Ureter (tissue), 1 donor: ENCODE measurements at regions not wholly inside any gene's neighbourhood (a gene's known extent, or its start where the extent isn't known, plus 50 kb on each side); places are given as distances from the start of the nearest gene placed in this dataset.
"Not testable (repeated sequence)": the region's sequence is repeated elsewhere in the genome, so short reads cannot be mapped to it uniquely, and the experiment has no call there.

Experiments
- DNase-seq: peaks from one replicate; pipeline ENCODE4 v3.0.0-alpha.2; 2020; ENCODE audit warnings: low spot score
- donor health status: DM: yes; HTN: yes; CAD: no.

DNA sequence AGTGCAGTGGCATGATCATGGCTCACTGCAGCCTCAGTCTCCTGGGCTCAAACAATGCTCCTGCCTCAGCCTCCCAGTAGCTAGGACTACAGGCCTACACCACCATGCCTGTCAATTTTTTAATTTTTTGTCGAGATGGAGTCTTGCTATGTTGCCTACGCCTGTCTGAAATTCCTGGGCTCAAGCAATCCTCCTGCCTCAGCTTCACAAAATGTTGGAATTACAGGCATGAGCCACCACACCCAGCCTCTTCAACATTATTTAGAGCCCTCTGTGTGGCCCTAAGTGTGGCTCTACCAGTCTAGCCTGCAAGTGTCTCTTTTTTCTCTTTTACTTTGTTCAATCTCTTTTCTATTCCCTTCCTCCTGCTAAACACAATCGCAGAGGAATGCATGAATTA, 154.4 kb upstream of the EPB41L4A start:
- DNase-seq: no peak

- no peak for DNase-seq
Measured at GRCh38 chr5:112574536-112574935, 155.5 kb upstream of the EPB41L4A start.

- no peak for DNase-seq
Measured at GRCh38 chr5:112576298-112576925, 157.3 kb upstream of the EPB41L4A start.

- DNase-seq: no peak
Measured at GRCh38 chr5:112579599-112580170, 158.0 kb upstream of the APC start.

DNA sequence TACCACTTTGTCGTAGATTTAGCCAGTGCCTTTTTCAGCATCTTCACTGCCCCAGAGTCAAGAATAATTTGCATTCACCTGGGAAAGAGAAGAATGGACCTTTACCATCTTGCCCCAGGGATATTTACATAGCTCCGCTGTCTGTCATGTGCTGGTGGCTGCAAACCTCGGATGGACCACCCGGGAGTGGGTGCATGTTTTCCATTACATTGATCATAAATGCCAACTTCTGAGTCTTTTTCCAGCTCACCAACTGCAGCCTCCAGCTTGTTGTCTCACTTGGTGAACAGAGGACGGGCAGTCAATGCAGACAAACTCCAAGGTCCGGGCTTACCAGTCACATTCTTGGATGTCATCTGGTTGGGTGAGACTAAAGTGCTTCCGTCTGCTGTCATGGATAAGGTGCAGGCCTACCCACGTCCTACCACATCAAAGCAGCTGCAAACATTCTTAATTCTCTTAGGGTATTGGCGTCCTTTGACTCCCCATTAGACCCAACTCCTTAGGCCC, 155.8 kb upstream of the APC start:
- DNase-seq: no peak

DNA sequence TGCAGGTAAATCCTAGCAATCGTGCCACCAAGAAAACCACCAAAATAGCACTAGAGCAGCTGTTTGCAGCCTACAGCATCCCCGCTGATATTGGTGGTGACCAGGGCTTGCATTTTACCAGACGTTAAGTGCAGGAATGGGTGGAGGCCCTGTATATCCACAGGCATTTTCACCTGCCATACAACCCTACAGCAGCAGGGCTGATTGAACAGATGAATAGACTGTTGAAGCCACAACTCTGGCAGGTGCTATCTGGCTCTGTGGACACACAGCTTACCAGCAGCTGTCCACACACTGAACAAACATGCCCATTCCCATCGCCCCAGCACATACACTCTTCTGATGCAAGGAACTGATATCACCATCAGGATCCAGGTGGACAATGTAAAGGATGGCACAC, 154.5 kb upstream of the APC start:
- DNase-seq: no peak

- no peak for DNase-seq
Measured at GRCh38 chr5:112584781-112585180, 152.9 kb upstream of the APC start.

- DNase-seq: no peak
Measured at GRCh38 chr5:112586596-112587062, 151.1 kb upstream of the APC start.

DNA sequence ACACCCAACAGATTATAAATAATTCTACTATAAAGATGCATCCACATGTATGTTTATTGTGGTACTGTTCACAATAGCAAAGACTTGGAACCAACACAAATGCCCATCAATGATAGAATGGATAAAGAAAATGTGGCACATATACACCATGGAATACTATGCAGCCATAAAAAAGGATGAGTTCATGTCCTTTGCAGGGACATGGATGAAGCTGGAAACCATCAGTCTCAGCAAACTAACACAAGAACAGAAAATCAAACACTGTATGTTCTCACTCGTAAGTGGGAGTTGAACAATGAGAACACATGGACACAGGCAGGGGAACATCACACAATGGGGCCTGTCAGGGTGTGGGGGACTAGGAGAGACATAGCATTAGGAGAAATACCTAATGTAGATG, 146.8 kb upstream of the APC start:
- not testable (repeated sequence) for DNase-seq

- no peak for DNase-seq
Measured at GRCh38 chr5:112594095-112594850, 143.4 kb upstream of the APC start.

- DNase-seq: no peak
Measured at GRCh38 chr5:112594941-112595340, 142.7 kb upstream of the APC start.

DNA sequence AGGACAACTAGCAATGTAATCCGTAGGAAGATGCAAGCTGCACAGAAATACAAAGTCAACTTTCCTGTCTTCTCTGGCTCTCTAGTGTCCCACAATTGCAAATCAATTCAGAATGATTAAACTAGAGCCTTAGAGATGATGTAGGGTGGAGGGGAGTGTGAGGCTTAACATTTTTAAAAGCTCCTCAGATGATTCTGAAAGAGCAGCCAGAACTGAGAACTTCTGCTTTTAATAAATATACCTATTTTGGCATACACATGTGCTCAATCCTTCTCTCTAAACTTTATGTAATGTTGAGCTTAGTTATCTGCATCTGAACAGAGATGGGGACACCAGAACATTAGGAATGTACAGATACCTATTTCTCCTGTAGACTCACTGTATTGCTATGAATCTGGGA, 139.9 kb upstream of the APC start:
- no peak for DNase-seq

DNA sequence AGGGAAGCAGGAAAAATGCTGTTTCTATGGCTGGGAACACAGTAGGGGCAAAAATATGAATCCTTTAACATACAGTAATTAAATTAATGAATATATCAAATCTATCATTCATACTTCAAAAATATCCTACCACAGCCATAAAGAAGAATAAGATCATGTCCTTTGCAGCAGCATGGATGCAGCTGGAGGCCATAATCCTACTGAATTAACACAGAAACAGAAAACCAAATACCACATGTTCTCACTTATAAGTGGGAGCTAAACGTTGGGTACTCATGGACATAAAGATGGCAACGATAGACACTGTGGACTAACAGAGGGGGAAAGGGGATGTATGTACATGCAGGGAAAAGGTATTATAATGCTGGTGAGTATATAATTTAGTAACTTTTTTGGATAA, 137.2 kb upstream of the APC start:
- not testable (repeated sequence) for DNase-seq

- no peak for DNase-seq
Measured at GRCh38 chr5:112604732-112605630, 132.7 kb upstream of the APC start.

DNA sequence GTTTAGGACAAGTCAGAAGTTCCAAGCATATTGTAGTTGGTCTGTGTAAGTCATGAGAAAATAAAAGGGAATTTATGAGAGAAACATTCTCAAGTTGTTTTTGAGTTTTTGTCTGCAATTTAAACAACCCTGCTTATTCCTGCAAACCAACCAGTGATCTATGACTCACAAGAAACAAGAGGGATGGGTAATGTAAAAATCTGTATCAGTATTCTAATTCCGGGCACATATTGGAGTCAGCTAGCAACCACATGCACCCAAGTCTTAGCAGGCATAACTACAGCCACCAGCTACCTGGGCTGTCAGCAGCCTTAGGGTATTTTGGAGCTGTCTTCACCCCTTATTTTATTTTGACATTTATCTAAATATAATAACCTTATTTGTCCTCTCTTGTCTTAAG, 128.7 kb upstream of the APC start:
- no peak for DNase-seq

- DNase-seq: no peak
Measured at GRCh38 chr5:112612663-112613062, 125.0 kb upstream of the APC start.

- DNase-seq: no peak
Measured at GRCh38 chr5:112614285-112614684, 123.4 kb upstream of the APC start.

DNA sequence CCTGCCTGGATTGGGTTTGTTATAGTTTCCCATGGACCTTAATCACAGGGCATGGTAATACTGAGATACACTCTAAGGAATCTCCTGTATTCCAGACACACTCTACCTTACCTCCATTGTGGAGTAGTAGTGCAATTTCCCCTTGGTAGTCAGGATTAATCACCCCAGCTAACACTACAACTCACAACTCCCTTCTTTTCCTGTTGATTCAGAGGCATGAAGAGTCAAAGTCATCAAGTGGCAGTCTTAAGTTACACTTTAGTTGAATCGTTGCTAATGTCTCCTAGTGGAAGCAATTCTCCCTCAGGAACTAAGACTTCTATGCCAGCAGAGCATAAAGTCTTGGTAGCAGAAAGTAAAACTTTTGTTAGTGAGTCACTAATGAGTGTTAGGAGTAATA, 122.7 kb upstream of the APC start:
- no peak for DNase-seq

DNA sequence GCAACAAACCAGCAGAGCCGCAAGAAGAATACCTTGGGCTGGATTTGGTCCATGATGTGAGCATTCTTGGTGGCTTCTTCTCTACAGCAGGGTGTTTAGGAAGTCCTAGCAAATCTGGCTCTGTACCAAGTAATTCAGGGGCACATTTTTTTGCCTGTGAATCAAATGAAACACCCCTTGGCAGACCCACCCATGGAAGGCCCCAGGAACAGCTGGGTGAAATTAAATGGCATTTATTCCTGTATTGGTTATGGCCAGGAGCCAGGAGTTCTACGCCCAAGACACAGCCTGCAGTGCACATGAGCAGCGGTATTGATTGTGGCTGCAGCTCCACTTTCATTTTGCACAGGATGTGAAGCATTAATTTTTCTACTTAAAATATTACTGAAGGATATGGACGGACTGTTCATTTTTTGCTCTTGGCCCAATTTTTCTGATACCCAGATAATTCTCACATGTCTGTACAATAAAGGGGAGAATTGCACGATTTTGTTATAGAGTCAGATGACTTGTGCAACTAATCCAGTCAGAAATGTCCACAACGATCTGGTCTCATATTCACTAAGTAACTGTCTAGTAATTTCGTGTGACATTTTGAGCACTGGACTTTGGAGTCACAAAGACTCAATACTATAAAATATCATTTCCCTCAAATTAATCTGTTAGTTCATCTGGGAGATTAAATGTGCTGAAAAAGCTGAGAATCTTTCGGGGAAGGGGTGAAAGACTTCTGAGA, 120.7 kb upstream of the APC start:
- no peak for DNase-seq

- no peak for DNase-seq
Measured at GRCh38 chr5:112625246-112625645, 112.4 kb upstream of the APC start.
